ACC112 (cell line): ENCODE measurements at regions not wholly inside any gene's neighbourhood (a gene's known extent, or its start where the extent isn't known, plus 50 kb on each side); places are given as distances from the start of the nearest gene placed in this dataset.
"Not testable (repeated sequence)": the region's sequence is repeated elsewhere in the genome, so short reads cannot be mapped to it uniquely, and the experiment has no call there.

Source experiments
- H2AFZ ChIP-seq: fragments of 200-600 bp; sonication (generic); one replicate; pipeline ENCODE4 v1.6.0; 2017; ENCODE audit warnings: antibody characterized with exemption, low read length; ENCODE audit not compliant: unreplicated experiment
- H3K27ac ChIP-seq: fragments of 200-600 bp; sonication (generic); 2 replicates; pipeline ENCODE4 v1.5.1; 2014; ENCODE audit warnings: low read depth, mild to moderate bottlenecking, antibody characterized with exemption, low read length, moderate library complexity
- H3K27me3 ChIP-seq: fragments of 200-600 bp; sonication (generic); 2 replicates; pipeline ENCODE4 v1.6.1; 2014; ENCODE audit warnings: mild to moderate bottlenecking, antibody characterized with exemption, low read length, moderate library complexity, mixed read lengths; ENCODE audit not compliant: insufficient read depth
- H3K36me3 ChIP-seq: fragments of 200-600 bp; sonication (generic); 2 replicates; pipeline ENCODE4 v1.6.1; 2016; ENCODE audit warnings: mild to moderate bottlenecking, antibody characterized with exemption, low read length, moderate library complexity, mixed read lengths; ENCODE audit not compliant: insufficient read depth
- H3K4me1 ChIP-seq: fragments of 200-600 bp; sonication (generic); one replicate; pipeline ENCODE4 v1.6.1; 2016; ENCODE audit warnings: low read length, mixed read lengths; ENCODE audit not compliant: insufficient read depth, unreplicated experiment, control insufficient read depth
- H3K4me3 ChIP-seq: fragments of 200-600 bp; sonication (generic); 2 replicates; pipeline ENCODE4 v1.5.1; 2014; ENCODE audit warnings: mild to moderate bottlenecking, low read depth, low read length
- H3K79me2 ChIP-seq: fragments of 200-600 bp; sonication (generic); one replicate; pipeline ENCODE4 v1.6.0; 2016; ENCODE audit warnings: low read length; ENCODE audit not compliant: control insufficient read depth, unreplicated experiment, insufficient read depth

- Histone ChIP-seq H3K4me3 (no peak overlapping the region), H3K4me1 (no peaks in the 10 kb centered on the region)
These were observed 300.8 kb downstream of the DTHD1 start for GRCh38 chr4:36582198-36582597.

GRCh38 chr4:36587909-36588472, 306.6 kb downstream of the DTHD1 start:
- H3K79me2 ChIP-seq: no peaks in the 10 kb centered on the region
- H3K4me1 ChIP-seq: no peaks in the 10 kb centered on the region
- no peak overlapping the region for H3K4me3 ChIP-seq
- no peak overlapping the region for H3K27ac ChIP-seq
- H3K27me3 ChIP-seq: no peaks in the 10 kb centered on the region
- no peak overlapping the region for H2AFZ ChIP-seq
- no peaks in the 10 kb centered on the region for H3K36me3 ChIP-seq

More at GRCh38 chr4:36582198-36582597, 300.8 kb downstream of the DTHD1 start:
- Histone ChIP-seq H3K27ac (no peak overlapping the region), H3K79me2 (no peaks in the 10 kb centered on the region), H2AFZ (no peak overlapping the region), H3K36me3 (no peaks in the 10 kb centered on the region), H3K27me3 (no peaks in the 10 kb centered on the region)

GRCh38 chr4:36590343-36590742, 308.9 kb downstream of the DTHD1 start:
- Histone ChIP-seq H3K4me3 (no peak overlapping the region), H3K27ac (no peak overlapping the region), H3K27me3 (no peaks in the 10 kb centered on the region), H3K36me3 (no peaks in the 10 kb centered on the region), H3K4me1 (no peaks in the 10 kb centered on the region), H3K79me2 (no peaks in the 10 kb centered on the region), H2AFZ (no peak overlapping the region)

GRCh38 chr4:36601864-36602495, 320.6 kb downstream of the DTHD1 start:
- H3K27ac ChIP-seq: no peak overlapping the region
- no peaks in the 10 kb centered on the region for H3K4me1 ChIP-seq
- H3K79me2 ChIP-seq: no peaks in the 10 kb centered on the region
- no peaks in the 10 kb centered on the region for H3K36me3 ChIP-seq
- no peak overlapping the region for H2AFZ ChIP-seq
- no peak overlapping the region for H3K4me3 ChIP-seq
- H3K27me3 ChIP-seq: no peaks in the 10 kb centered on the region

GRCh38 chr4:36609661-36610060, 328.2 kb downstream of the DTHD1 start:
- no peaks in the 10 kb centered on the region for H3K4me1 ChIP-seq
- H3K27me3 ChIP-seq: no peaks in the 10 kb centered on the region
- no peak overlapping the region for H3K4me3 ChIP-seq
- no peaks in the 10 kb centered on the region for H3K79me2 ChIP-seq
- H2AFZ ChIP-seq: no peak overlapping the region
- H3K36me3 ChIP-seq: no peaks in the 10 kb centered on the region
- no peak overlapping the region for H3K27ac ChIP-seq

- Histone ChIP-seq H2AFZ (no peak overlapping the region), H3K79me2 (no peaks in the 10 kb centered on the region), H3K27ac (no peak overlapping the region)
These were observed 329.2 kb downstream of the DTHD1 start for GRCh38 chr4:36610628-36611027.

GRCh38 chr4:36613142-36613541, 331.7 kb downstream of the DTHD1 start:
- not testable (repeated sequence) for H2AFZ ChIP-seq, H3K27me3 ChIP-seq, H3K4me3 ChIP-seq, H3K36me3 ChIP-seq, H3K27ac ChIP-seq, H3K4me1 ChIP-seq, H3K79me2 ChIP-seq

More at GRCh38 chr4:36610628-36611027, 329.2 kb downstream of the DTHD1 start:
- H3K4me1 ChIP-seq: no peaks in the 10 kb centered on the region
- H3K27me3 ChIP-seq: no peaks in the 10 kb centered on the region
- no peak overlapping the region for H3K4me3 ChIP-seq
- no peaks in the 10 kb centered on the region for H3K36me3 ChIP-seq

GRCh38 chr4:36614011-36614410, 332.6 kb downstream of the DTHD1 start:
- Histone ChIP-seq H3K27me3 (no peaks in the 10 kb centered on the region), H2AFZ (no peak overlapping the region), H3K27ac (no peak overlapping the region), H3K4me3 (no peak overlapping the region), H3K79me2 (no peaks in the 10 kb centered on the region), H3K4me1 (no peaks in the 10 kb centered on the region), H3K36me3 (no peaks in the 10 kb centered on the region)

- Histone ChIP-seq H2AFZ (no peak overlapping the region), H3K4me1 (no peaks in the 10 kb centered on the region), H3K79me2 (no peaks in the 10 kb centered on the region), H3K4me3 (no peak overlapping the region), H3K27ac (no peak overlapping the region), H3K36me3 (no peaks in the 10 kb centered on the region), H3K27me3 (no peaks in the 10 kb centered on the region)
These were observed 336.7 kb downstream of the DTHD1 start for GRCh38 chr4:36618102-36618501.

GRCh38 chr4:36624030-36624429, 342.6 kb downstream of the DTHD1 start:
- Histone ChIP-seq H2AFZ (no peak overlapping the region), H3K27me3 (no peaks in the 10 kb centered on the region), H3K4me1 (no peaks in the 10 kb centered on the region), H3K36me3 (no peaks in the 10 kb centered on the region), H3K4me3 (no peak overlapping the region), H3K79me2 (no peaks in the 10 kb centered on the region), H3K27ac (no peak overlapping the region)

- Histone ChIP-seq H3K27me3 (no peaks in the 10 kb centered on the region), H3K36me3 (no peaks in the 10 kb centered on the region), H2AFZ (no peak overlapping the region), H3K4me3 (no peak overlapping the region), H3K4me1 (no peaks in the 10 kb centered on the region), H3K27ac (no peak overlapping the region), H3K79me2 (no peaks in the 10 kb centered on the region)
These were observed 356.9 kb downstream of the DTHD1 start for GRCh38 chr4:36638273-36638811.
